ENCODE measurements at regions not wholly inside any gene's neighbourhood (a gene's known extent, or its start where the extent isn't known, plus 50 kb on each side); places are given as distances from the start of the nearest gene placed in this dataset.

GRCh38 chr3:181948286-181948685 lies 236.6 kb downstream of the SOX2 start:
- TF ChIP-seq EZH2 (IDR thresholded peaks at IDR 0.05; ENCODE audit: insufficient read depth, poor library complexity, severe bottlenecking) (no peak), EZH2phosphoT487 (IDR thresholded peaks at IDR 0.05; ENCODE audit: insufficient read depth, low read depth) (no peak)

Data from GM23248 (cell line).